A549 (cell line): ENCODE measurements at regions not wholly inside any gene's neighbourhood (a gene's known extent, or its start where the extent isn't known, plus 50 kb on each side); places are given as distances from the start of the nearest gene placed in this dataset.

Experiments used
- ATAC-seq, 2 experiments: fragments of 200-7000 bp in 1 of 2; fragments of >200 bp in 1 of 2; cut with Nextera tagmentation in 1 of 2; cut with Tn5 transposase in 1 of 2; 3 replicates each; pipeline versions ENCODE4 v1.8.0 to v1.9.1; 2018 to 2020; ENCODE audit warnings: mild to moderate bottlenecking in 1 of 2, moderate library complexity in 1 of 2
- CTCF ChIA-PET: fragments of 300-600 bp; sonication (Branson Sonifier 250); formaldehyde crosslinking; extraction: SDS; loops from one replicate; lab custom pipeline; 2021; ENCODE audit warnings: antibody characterized with exemption, inconsistent platforms; lab: Yijun Ruan, JAX
- POLR2A ChIA-PET: fragments of 350-600 bp; formaldehyde crosslinking; extraction: SDS; loops from one replicate; lab custom pipeline; 2021; ENCODE audit warnings: antibody characterized with exemption, inconsistent platforms; lab: Yijun Ruan, JAX
- DNase-seq, 2 experiments: peaks; one replicate each; pipeline versions ENCODE4 v3.0.0 to v3.0.0-alpha.2; 2011 to 2016; ENCODE audit warnings: low read depth in 1 of 2, low spot score in 1 of 2
- FAIRE-seq: peaks from 2 replicates; lab custom pipeline; 2011; peaks lifted over from hg19 to GRCh38; lab: Jason Lieb, UNC
- H3K27ac ChIP-seq, 2 experiments: fragments of >200 bp; sonication (Bioruptor Twin); formaldehyde crosslinking; 3 replicates each; pipeline ENCODE4 v1.5.1; 2016 to 2017
- H3K4me1 ChIP-seq: fragments of >200 bp; sonication (Bioruptor Twin); formaldehyde crosslinking; 3 replicates; pipeline ENCODE4 v1.6.1; 2016
- H3K4me2 ChIP-seq: fragments of >200 bp; sonication (Bioruptor Twin); formaldehyde crosslinking; 3 replicates; pipeline ENCODE4 v1.6.1; 2016
- H3K4me3 ChIP-seq: fragments of >200 bp; sonication (Bioruptor Twin); formaldehyde crosslinking; 3 replicates; pipeline ENCODE4 v1.5.1; 2016
- H3K9me3 ChIP-seq: fragments of >200 bp; sonication (Bioruptor Twin); formaldehyde crosslinking; 3 replicates; pipeline ENCODE4 v1.6.1; 2016
- CHD2 ChIP-seq: fragments of 150-350 bp; IDR thresholded peaks from 2 replicates; pipeline ENCODE4 v1.6.1; 2014; ENCODE audit warnings: low read length; ENCODE audit not compliant: partially characterized antibody
- ESRRA ChIP-seq: fragments of 150-350 bp; IDR thresholded peaks from 2 replicates; pipeline ENCODE4 v1.6.1; 2014; ENCODE audit warnings: mild to moderate bottlenecking, low read length, borderline replicate concordance
- FOSL2 ChIP-seq, 2 experiments: fragments of 450-650 bp in 1 of 2; fragments of >200 bp in 1 of 2; sonication (Bioruptor Twin) in 1 of 2; formaldehyde crosslinking; IDR thresholded peaks; 2 replicates each; pipeline versions ENCODE4 v1.5.0 to v1.6.1; 2016 to 2020; ENCODE audit warnings: mild to moderate bottlenecking in 1 of 2, moderate library complexity in 1 of 2
- HDAC2 ChIP-seq: fragments of 200-600 bp; sonication (generic); IDR thresholded peaks from 2 replicates; pipeline ENCODE4 v1.6.1; 2016
- HEYL ChIP-seq: fragments of 250-450 bp; sonication (Bioruptor Pico); IDR thresholded peaks from 2 replicates; pipeline ENCODE4 v1.8.0; 2021; ENCODE audit warnings: mild to moderate bottlenecking, moderate library complexity
- JUNB ChIP-seq: fragments of >200 bp; sonication (Bioruptor Twin); formaldehyde crosslinking; IDR thresholded peaks from 2 replicates; pipeline ENCODE4 v1.6.1; 2016
- MAFK ChIP-seq: fragments of 450-650 bp; IDR thresholded peaks from 2 replicates; pipeline ENCODE4 v1.6.1; 2014; ENCODE audit not compliant: partially characterized antibody
- MAZ ChIP-seq: fragments of 150-350 bp; IDR thresholded peaks from 2 replicates; pipeline ENCODE4 v1.6.1; 2014; ENCODE audit warnings: antibody characterized with exemption, low read depth, low read length, borderline replicate concordance
- NFE2L2 ChIP-seq: fragments of 150-350 bp; conservative IDR thresholded peaks from 2 replicates; pipeline ENCODE4 v1.6.1; 2014; ENCODE audit warnings: low read length
- NPAS2 ChIP-seq: fragments of 250-450 bp; sonication (Bioruptor Pico); IDR thresholded peaks from 2 replicates; pipeline ENCODE4 v1.8.0; 2022; ENCODE audit warnings: mild to moderate bottlenecking, moderate library complexity, borderline replicate concordance
- NR3C1 ChIP-seq: fragments of >200 bp; sonication (Bioruptor Twin); formaldehyde crosslinking; IDR thresholded peaks from 3 replicates; pipeline ENCODE4 v1.6.1; 2017
- POLR2A ChIP-seq: IDR thresholded peaks from 2 replicates; pipeline ENCODE4 v1.6.1; 2012; ENCODE audit warnings: mild to moderate bottlenecking, low read length
- RARB ChIP-seq: fragments of 250-450 bp; sonication (Bioruptor Pico); IDR thresholded peaks from 2 replicates; pipeline ENCODE4 v1.8.0; 2021; ENCODE audit warnings: mild to moderate bottlenecking, moderate library complexity
- SREBF2 ChIP-seq: fragments of 450-650 bp; IDR thresholded peaks from 2 replicates; pipeline ENCODE4 v1.6.1; 2014; ENCODE audit warnings: mild to moderate bottlenecking, moderate library complexity
- ZSCAN20 ChIP-seq: fragments of 250-450 bp; sonication (Bioruptor Pico); IDR thresholded peaks from 2 replicates; pipeline ENCODE4 v1.8.0; 2022; ENCODE audit warnings: mild to moderate bottlenecking, moderate library complexity
- WGBS: methylation state at CpG from one replicate; pipeline ENCODE4 v1.1.6; 2017; ENCODE audit errors: missing lambda C conversion rate; 5-methylcytosine and 5-hydroxymethylcytosine counted together
- TF ChIP-seq, protein P1 (sequence below): fragments of >200 bp; sonication (Bioruptor Twin); formaldehyde crosslinking; IDR thresholded peaks from 2 replicates; pipeline ENCODE4 v1.6.1; 2016
- TF ChIP-seq, protein P2 (sequence below): fragments of 450-650 bp; IDR thresholded peaks from 2 replicates; pipeline ENCODE4 v1.6.1; 2014; ENCODE audit warnings: antibody characterized with exemption
- TF ChIP-seq, protein P3 (sequence below): fragments of 150-350 bp; IDR thresholded peaks from 2 replicates; pipeline ENCODE4 v1.6.1; 2014; ENCODE audit warnings: low read depth, mild to moderate bottlenecking, low read length
- TF ChIP-seq, protein P4 (sequence below): IDR thresholded peaks from 2 replicates; pipeline ENCODE4 v1.6.1; 2012; ENCODE audit warnings: low read depth, borderline replicate concordance

DNA sequence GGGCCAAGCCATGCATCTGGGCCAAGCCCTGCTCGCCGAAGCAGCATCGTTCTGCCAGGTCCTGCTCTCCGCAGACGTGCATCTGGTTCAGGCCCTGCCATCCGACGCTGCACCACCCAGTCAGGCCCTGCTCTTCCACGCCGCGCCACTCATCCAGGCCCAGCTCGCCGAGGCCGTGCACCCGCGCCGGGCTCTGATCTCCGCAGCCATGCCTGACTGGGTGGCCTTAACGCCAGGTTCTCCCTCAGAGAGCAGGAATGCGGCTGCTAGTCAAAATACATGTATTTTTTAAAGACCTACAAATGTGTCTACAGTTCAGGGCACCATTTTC, 891.1 kb upstream of the CTNND2 start:
- Histone ChIP-seq H3K4me3 (no peak overlapping the region), H3K4me2 (no peak overlapping the region), H3K27ac (no peak overlapping the region), H3K4me1 (no peaks in the 10 kb centered on the region), H3K9me3 (no peaks in the 10 kb centered on the region; the same call in 2 of the 3 replicates)
- ATAC-seq (no peak), DNase-seq (no peak), FAIRE-seq (no peak)
- WGBS, result 69% methylated on average over 19 of the region's 19 CpGs
- ChIA-PET POLR2A (no interaction called here), CTCF (no interaction called here)
- TF ChIP-seq MAZ (no peak), FOSL2 (IDR thresholded peaks at IDR 0.05) (no peak), FOSL2 (CRISPR knock-in tag; IDR thresholded peaks at IDR 0.05) (no peak), NPAS2 (CRISPR knock-in tag) (no peak), HEYL (no peak), NFE2L2 (no peak), POLR2A (no peak)
- TF ChIP-seq, protein P1, sequence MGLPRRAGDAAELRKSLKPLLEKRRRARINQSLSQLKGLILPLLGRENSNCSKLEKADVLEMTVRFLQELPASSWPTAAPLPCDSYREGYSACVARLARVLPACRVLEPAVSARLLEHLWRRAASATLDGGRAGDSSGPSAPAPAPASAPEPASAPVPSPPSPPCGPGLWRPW, result no peak
- TF ChIP-seq, protein P2, sequence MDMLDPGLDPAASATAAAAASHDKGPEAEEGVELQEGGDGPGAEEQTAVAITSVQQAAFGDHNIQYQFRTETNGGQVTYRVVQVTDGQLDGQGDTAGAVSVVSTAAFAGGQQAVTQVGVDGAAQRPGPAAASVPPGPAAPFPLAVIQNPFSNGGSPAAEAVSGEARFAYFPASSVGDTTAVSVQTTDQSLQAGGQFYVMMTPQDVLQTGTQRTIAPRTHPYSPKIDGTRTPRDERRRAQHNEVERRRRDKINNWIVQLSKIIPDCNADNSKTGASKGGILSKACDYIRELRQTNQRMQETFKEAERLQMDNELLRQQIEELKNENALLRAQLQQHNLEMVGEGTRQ, result no peak

DNA sequence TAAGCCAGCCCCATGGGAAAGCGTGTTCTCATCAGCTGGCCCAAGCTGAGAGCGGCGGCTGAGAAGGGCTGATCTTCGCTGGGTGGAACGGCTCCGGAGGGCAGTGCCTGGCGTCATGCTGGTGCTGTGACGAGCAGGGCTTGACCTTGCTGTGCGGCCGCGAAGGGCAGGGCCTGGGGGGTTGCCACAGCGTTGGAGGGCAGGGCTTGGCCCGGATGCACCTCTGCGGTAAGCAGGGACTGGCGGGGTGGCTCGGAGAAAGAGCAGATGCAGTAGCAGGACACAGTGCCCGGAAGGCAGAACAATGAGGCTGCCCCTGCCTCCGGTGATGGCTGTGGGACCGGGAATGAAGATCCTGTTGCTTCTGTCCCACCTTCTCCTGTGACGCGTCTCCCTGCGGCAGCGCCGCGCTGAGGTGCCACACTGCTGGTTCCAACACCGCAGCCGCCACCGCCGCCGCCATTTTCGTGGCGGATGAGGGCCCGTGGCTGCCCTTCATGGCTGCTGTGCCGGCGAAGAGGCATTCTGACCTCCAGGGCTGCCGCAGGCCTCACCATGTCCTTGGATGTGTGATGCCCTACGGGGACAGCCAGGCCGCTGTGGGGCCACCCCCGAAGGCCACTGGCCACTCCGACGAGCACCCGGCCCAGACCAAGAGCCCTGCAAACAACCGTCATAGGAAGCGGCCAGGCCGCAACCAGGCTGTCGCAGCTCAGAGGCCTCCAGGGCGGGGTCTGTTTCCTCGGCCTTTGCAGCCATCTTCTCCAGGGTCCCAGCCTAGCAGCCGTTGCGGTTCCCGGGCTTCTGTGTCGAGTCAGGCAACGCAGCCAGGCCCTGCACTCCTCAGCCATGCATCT, 890.5 kb upstream of the CTNND2 start:
- no peak for TF ChIP-seq CHD2
- no peak for TF ChIP-seq RARB (CRISPR knock-in tag)
- TF ChIP-seq NFE2L2, result no peak
- no peak for TF ChIP-seq SREBF2
- no peak for TF ChIP-seq ZSCAN20
- TF ChIP-seq, protein P3, sequence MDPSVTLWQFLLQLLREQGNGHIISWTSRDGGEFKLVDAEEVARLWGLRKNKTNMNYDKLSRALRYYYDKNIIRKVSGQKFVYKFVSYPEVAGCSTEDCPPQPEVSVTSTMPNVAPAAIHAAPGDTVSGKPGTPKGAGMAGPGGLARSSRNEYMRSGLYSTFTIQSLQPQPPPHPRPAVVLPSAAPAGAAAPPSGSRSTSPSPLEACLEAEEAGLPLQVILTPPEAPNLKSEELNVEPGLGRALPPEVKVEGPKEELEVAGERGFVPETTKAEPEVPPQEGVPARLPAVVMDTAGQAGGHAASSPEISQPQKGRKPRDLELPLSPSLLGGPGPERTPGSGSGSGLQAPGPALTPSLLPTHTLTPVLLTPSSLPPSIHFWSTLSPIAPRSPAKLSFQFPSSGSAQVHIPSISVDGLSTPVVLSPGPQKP, result no peak
- TF ChIP-seq, protein P1, result no peak
- TF ChIP-seq ESRRA, result no peak
- TF ChIP-seq, protein P4, sequence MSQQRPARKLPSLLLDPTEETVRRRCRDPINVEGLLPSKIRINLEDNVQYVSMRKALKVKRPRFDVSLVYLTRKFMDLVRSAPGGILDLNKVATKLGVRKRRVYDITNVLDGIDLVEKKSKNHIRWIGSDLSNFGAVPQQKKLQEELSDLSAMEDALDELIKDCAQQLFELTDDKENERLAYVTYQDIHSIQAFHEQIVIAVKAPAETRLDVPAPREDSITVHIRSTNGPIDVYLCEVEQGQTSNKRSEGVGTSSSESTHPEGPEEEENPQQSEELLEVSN, result no peak
- no peak for TF ChIP-seq NR3C1
- TF ChIP-seq JUNB, result no peak
- 77% methylated on average over 20 of the region's 53 CpGs for WGBS
- POLR2A ChIA-PET, result no interaction called here
- CTCF ChIA-PET, result no interaction called here
- Histone ChIP-seq H3K9me3 (no peaks in the 10 kb centered on the region; the same call in 2 of the 3 replicates), H3K4me3 (no peak overlapping the region), H3K4me1 (no peaks in the 10 kb centered on the region), H3K4me2 (no peak overlapping the region), H3K27ac (no peak overlapping the region)
- no peak for FAIRE-seq
- no peak for ATAC-seq
- no peak for DNase-seq

DNA sequence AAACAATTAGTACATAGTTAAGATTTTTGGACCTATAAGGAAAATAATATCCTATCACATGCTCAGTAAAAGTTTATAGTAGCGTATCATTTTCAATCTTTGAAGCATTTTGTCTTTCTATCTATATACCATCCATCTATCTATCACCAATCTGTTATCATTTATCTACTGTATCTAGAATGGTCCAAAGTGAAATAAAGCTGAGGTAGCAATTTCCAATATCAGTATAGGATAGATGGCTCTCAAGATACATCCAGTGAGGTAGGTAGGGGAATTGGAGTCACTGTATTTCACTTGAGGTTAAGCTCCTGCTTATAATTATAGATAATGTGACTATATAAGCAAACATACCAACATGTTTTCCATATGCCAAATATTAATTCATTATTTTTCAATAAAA, 889.1 kb upstream of the CTNND2 start:
- FAIRE-seq (no peak), ATAC-seq (no peak), DNase-seq (no peak)
- no peaks in the 10 kb centered on the region; the same call in 2 of the 3 replicates for H3K9me3 ChIP-seq
- 70% methylated on average over 1 of the region's 1 CpG for WGBS
- no peaks in the 10 kb centered on the region for H3K4me1 ChIP-seq
- no peak overlapping the region for H3K4me3 ChIP-seq
- H3K4me2 ChIP-seq, result no peak overlapping the region
- TF ChIP-seq HDAC2, result no peak
- peak; percentile 81 for TF ChIP-seq MAFK
- CTCF ChIA-PET, result interaction anchor here (1.5 kb wide), 1 partner anchor 9 kb away, joined by 3 read pairs; no protein-coding TSS in a partner anchor
- POLR2A ChIA-PET, result no interaction called here
- no peak overlapping the region for H3K27ac ChIP-seq
